Amygdala (tissue), 56 donors: ENCODE measurements at regions not wholly inside any gene's neighbourhood (a gene's known extent, or its start where the extent isn't known, plus 50 kb on each side); places are given as distances from the start of the nearest gene placed in this dataset.

ENCODE experiments used
- DNase-seq, 56 donors: peaks; one replicate each; lab custom pipeline; 2025; lab: John Stamatoyannopoulos, UW

- DNase-seq, result no peak
These were observed 228.8 kb downstream of the BCL11B start for GRCh38 chr14:99043267-99043615.

- DNase-seq, result no peak
These were observed 228.2 kb downstream of the BCL11B start for GRCh38 chr14:99043756-99044155.

GRCh38 chr14:99047441-99048031 is 224.5 kb downstream of the BCL11B start:
- DNase-seq, result no peak

- no peak for DNase-seq
These were observed 221.7 kb downstream of the BCL11B start for GRCh38 chr14:99050309-99050708.

- no peak for DNase-seq
These were observed 219.5 kb downstream of the BCL11B start for GRCh38 chr14:99052467-99052866.

GRCh38 chr14:99055019-99055418 is 217.0 kb downstream of the BCL11B start:
- no peak for DNase-seq

- DNase-seq, result no peak
These were observed 216.2 kb downstream of the BCL11B start for GRCh38 chr14:99055816-99056215.

GRCh38 chr14:99057576-99058083 is 214.4 kb downstream of the BCL11B start:
- DNase-seq, result no peak

GRCh38 chr14:99058542-99058941 is 213.5 kb downstream of the BCL11B start:
- DNase-seq, result no peak

- DNase-seq, result no peak
These were observed 209.8 kb downstream of the BCL11B start for GRCh38 chr14:99062216-99062615.

- no peak for DNase-seq
These were observed 209.1 kb downstream of the BCL11B start for GRCh38 chr14:99062772-99063418.

- no peak for DNase-seq
These were observed 208.3 kb downstream of the BCL11B start for GRCh38 chr14:99063620-99064225.

GRCh38 chr14:99064262-99064954 is 207.6 kb downstream of the BCL11B start:
- DNase-seq, result no peak

- no peak for DNase-seq
These were observed 206.4 kb downstream of the BCL11B start for GRCh38 chr14:99065551-99065950.

GRCh38 chr14:99066378-99066777 is 205.6 kb downstream of the BCL11B start:
- no peak for DNase-seq

GRCh38 chr14:99067141-99067920 is 204.7 kb downstream of the BCL11B start:
- DNase-seq, result no peak

GRCh38 chr14:99067927-99068326 is 204.1 kb downstream of the BCL11B start:
- no peak for DNase-seq

- DNase-seq, result no peak
These were observed 202.1 kb downstream of the BCL11B start for GRCh38 chr14:99069946-99070345.

- DNase-seq, result no peak
These were observed 199.6 kb downstream of the BCL11B start for GRCh38 chr14:99072433-99072832.

- no peak for DNase-seq
These were observed 199.0 kb downstream of the BCL11B start for GRCh38 chr14:99072956-99073355.

GRCh38 chr14:99073431-99073830 is 198.6 kb downstream of the BCL11B start:
- no peak for DNase-seq
